NCI-H146 (cell line): ENCODE measurements at regions not wholly inside any gene's neighbourhood (a gene's known extent, or its start where the extent isn't known, plus 50 kb on each side); places are given as distances from the start of the nearest gene placed in this dataset.
A peak's percentile ranks its signal among the peaks of the same experiment; 100 is the strongest.
"Not testable (repeated sequence)": the region's sequence is repeated elsewhere in the genome, so short reads cannot be mapped to it uniquely, and the experiment has no call there.

Experiments
- DNase-seq: peaks from one replicate; lab custom pipeline; 2025; lab: John Stamatoyannopoulos, UW

DNA sequence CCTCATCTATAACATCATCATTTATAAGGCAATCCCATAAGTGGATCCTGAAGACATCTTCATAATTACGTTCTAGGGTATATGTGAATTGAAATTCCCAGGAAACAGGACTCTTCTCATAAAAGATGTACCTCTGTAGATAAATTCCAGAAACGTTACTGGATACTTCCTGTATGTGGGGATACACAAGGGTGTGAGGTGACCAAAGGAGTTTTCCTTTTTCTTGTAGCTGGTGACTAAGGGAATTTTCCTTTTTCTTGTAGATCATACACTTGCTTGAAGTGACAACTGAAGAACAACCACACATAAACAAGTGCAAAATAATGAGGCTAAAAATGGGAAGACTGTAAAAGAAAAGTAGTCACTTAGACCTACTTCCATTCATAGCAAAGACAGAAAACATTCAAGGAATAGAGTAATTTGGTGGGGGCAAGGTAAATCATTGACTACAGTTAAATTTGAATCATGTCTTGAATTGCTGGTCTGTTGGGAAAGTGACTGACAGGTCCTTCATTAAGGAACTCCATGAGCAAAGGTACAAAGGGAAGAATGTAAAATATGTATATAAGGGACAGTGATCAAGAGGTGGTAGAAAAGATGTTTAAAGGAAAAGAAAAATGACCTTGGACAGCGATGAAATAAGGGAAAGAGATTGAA lies 53.2 kb upstream of the UBE2E3 start:
- no peak for DNase-seq

- DNase-seq: no peak
These were observed 54.7 kb upstream of the UBE2E3 start for GRCh38 chr2:180925700-180926099.

DNA sequence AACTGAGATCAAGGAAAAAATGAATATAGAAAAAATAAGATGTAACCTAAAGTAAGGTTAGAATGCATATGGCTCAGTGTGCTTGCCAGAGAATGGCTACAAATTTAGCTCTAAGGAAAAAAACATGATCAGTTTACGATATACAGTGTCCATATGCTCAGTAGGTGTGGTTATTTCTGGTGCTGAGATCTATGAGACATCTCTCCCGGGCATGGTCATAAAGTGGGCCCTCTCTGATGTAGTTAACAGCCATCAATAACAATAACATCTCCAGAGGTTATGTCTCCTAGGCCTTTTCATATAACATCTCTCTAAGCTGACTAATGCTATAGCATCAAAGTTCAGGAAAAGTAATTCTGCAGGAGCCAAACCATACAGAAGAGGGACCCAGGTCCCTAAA lies 56.3 kb upstream of the UBE2E3 start:
- DNase-seq: no peak

- no peak for DNase-seq
These were observed 69.4 kb upstream of the UBE2E3 start for GRCh38 chr2:180910831-180911665.

DNA sequence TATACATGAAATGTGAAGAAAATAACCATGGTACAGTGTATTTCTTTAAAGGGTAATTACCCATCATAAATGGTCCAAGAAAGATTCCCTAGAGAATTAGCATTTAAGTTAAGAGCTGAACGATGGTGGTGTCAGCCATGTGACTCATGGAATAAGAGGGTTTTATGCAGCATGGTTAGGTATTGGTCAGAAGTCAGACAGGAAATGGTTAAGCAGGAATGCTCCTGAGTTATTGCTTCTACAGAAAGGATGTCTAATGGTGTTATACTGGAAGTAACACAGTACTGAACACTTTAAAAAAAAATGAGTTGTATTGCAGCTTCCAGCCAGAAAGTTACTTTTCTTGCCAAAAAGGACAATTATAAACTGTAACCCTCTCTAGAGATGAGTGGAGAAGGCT lies 72.7 kb upstream of the UBE2E3 start:
- no peak for DNase-seq

- DNase-seq: peak; percentile 30
These were observed 74.9 kb upstream of the UBE2E3 start for GRCh38 chr2:180905461-180905860.

DNA sequence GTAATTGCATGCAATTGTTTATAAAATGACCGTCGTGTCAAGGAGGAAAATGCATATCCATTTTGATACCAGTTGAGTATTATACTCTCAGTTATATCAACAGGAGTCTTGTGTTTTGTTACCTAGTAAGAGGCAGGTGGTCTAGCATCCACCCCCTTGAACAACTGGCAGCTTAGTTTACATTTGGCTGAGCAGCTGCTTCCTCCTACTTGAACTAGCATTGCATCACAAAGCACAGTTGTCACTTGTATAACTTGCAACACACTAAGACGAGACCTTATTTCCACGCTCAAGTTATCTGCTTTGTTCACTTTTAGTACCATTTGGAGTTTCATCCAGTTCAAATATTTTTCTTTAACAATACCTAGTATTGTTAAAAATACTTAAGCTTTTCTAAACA lies 75.4 kb upstream of the UBE2E3 start:
- peak; percentile 62 for DNase-seq

DNA sequence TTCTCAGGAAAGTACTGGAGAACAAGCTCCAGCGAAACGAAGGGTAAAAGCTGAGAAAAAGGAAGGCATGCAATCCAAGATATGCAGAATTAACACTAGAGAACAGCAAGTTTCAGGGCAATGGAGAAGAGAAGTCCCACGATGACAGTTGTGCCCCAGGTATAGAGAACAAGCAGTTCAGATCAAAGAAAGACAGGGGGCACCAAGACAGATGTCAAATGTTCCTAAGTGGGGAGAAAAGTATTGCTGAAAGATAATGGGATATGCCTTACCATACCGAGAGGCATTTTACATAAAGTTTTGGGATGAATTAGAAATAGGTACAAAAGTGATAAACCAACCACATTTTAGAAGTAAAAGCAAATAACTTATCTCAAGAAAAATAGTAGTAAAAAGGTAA lies 79.1 kb upstream of the UBE2E3 start:
- DNase-seq: no peak

DNA sequence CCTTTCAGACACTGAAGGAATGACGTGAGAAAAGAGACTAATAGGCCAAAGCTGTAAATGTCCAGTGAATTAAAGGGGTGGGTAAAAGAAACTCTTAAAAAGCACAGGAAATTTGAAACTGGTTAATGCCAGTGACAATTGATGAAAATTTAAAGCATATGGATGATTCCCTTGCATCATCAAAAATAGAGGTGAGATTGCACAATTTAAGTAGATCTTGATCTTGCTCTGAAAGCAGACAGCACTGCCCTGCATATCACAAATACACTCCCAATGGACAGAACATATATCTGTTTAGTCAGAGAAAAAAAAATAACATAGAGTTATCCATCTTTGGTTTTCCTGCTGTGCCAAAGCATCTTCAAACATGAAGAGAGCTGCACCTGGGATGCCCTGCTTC lies 86.7 kb upstream of the UBE2E3 start:
- DNase-seq: no peak

DNA sequence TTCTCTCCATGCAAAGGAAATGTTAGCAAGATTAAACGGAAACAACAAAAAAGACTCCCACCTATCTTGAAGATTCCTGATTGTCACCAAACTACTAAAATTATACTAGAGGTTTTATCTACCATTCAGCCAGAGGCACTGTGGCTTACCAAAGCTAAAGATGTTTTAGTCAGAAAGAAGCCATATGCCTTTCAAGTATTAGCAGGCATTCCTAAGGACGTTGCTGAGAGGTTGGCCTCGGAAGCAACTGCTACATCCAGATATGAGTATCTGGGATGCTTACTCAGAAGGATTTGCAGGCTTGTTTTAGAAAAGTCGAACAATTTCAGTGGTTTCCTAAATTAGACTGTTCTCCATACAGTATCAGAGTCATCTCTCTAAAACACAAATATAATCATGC lies 88.3 kb upstream of the UBE2E3 start:
- no peak for DNase-seq

DNA sequence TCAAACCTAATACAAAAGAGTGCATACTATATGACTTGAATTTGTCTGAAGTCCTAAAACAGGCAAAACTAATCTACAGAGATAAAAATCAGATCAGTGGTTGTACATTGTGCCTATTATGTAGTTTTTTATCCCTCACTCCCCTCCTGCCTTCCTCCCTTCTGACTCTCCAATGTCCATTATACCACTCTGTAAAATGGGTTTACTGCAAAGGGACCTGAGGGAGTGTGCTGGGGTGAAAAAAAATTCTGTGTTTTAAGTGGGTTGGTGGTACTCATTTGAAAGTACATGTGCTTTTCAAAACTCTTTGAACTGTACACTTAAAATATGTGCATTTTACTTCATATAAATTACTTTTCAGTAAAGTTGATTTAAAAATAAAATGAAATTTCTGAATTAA lies 89.0 kb upstream of the UBE2E3 start:
- no peak for DNase-seq

DNA sequence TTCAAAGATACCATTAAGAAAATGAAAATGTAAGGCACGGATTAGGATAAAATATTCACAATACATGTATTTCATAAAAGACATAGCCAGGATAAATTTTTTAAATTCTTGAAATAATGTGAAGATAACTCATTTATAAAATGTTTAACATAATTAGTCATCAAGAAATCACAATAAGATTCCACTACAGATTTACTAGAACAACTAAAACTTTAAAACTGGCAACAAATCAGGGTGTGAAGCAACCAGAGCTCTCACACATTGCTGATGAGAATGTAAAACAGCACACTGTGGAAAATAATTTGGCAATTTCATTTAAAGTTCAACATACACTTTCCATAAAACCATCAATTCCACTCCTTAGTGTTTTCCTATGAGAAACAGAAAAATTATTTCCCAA lies 89.6 kb upstream of the UBE2E3 start:
- DNase-seq: no peak

DNA sequence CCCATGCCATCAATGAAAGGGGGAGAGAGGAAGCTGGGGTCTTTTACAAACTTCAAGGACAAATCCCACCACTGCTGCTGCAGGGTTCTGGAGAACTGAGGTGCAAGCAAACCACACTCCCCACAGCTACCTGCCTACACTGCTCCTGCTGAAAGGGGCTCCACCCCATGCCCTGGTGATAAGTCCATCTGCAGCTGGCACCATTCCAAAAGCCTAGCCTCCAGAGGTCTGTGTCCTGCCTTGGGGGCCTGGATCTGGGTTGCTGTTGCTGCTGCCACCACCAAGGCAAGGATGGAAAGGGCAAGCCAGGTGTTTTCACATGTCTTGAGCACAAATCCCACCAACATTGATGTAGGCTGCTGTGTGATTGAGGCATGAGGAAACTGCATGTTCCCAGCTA lies 97.4 kb upstream of the UBE2E3 start:
- no peak for DNase-seq

DNA sequence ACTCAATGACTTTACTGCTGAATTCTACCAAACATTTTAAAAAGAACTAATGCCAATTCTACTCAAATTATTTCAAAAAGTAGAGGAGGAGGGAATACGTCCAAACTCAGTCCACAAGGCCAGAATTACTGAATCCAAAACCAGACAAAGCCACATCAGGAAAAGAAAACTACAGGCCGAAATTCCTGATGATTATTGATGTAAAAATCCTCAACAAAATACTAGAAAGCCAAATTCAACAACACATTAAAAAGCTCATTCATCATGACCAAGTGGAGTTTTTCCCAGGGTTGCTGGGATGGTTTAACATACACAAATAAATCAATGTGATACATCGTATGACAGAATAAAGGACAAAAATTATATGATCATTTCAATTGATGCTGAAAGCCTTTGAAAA lies 103.9 kb upstream of the UBE2E3 start:
- DNase-seq: no peak

GRCh38 chr2:180873219-180873618 lies 107.2 kb upstream of the UBE2E3 start:
- DNase-seq: no peak

DNA sequence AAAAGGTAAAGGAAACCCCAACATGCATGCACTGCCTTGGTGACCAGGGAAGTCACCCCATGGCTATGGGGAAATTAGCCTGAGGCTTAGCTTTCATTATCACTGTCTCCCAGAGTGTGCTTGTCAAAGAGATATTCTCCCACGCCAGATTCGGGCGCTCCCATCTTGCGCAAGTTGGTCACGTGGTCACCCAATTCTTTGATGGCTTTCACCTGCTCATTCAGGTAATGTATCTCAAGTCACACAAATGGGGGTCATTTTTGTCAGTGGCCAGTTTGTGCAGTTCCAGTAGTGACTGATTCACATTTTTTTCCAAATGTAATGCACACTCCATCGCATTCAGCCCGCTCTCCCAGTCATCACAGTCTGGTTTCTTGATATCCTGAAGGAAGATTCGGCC lies 107.6 kb upstream of the UBE2E3 start:
- DNase-seq: not testable (repeated sequence)

- DNase-seq: no peak
These were observed 108.2 kb upstream of the UBE2E3 start for GRCh38 chr2:180872255-180872654.

- no peak for DNase-seq
These were observed 108.8 kb upstream of the UBE2E3 start for GRCh38 chr2:180871649-180872048.

GRCh38 chr2:180849851-180850250 lies 130.6 kb upstream of the UBE2E3 start:
- no peak for DNase-seq

DNA sequence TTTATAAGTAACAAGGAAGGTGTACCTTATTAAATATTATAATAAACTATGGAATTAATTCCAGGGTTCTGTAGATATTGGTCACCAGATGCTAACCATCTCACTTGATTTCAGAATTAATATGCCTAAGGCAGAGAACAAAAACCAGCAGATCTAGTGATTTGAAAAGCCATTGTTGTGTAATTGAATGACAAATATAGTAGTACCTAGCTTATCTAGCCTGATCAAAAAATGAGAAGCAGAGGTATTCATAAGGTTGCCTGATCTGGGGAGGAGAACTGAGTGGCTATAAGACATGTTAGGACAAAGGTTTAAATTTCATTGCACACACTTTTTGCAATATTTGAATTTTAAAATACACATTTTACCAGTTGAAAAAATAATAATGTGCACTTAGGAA lies 132.0 kb upstream of the UBE2E3 start:
- DNase-seq: peak; percentile 6

DNA sequence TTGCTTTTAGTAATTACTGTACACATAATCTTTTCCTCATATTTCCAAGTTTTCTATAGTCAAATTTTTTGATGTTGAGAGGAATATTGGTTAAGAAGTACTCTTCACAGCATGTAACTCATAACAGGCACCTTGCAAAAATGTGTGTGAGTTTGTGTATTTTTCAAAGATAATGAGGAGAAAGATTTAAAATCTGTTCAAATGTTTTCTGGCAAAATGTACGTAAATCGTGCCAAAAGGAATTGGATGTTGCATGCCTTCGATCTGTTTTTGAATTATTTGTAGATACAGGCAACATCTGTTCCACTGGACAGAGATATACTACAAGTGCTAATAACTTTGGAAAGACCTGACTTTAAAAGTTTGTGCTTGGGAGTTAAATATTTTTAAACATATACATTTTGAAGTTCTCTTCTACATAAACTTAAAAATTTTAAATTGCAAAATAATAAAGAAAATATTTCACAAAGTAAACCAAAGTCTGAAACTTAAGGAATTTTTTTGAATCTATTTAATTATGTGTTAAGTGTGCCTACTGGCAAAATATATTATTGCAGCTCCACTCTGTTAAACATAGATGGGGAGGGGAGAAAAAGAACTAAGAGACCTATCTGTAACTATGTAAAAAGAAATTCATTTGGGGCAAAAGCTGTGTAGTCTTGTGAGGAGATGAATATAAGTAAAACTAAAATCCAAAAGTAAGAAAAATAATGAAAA lies 133.5 kb upstream of the UBE2E3 start:
- no peak for DNase-seq

- no peak for DNase-seq
These were observed 137.9 kb upstream of the UBE2E3 start for GRCh38 chr2:180842461-180842860.

GRCh38 chr2:180840641-180841040 lies 139.8 kb upstream of the UBE2E3 start:
- no peak for DNase-seq
